HG03442 (cell line): ENCODE measurements at regions not wholly inside any gene's neighbourhood (a gene's known extent, or its start where the extent isn't known, plus 50 kb on each side); places are given as distances from the start of the nearest gene placed in this dataset.

Experiments
- ATAC-seq: cut with Tn5 transposase; IDR thresholded peaks from one replicate; pipeline ENCODE4 v1.9.1; 2021; ENCODE audit warnings: mild to moderate bottlenecking, moderate library complexity; ENCODE audit not compliant: unreplicated experiment

GRCh38 chr2:237150186-237150585, 64.5 kb downstream of the COPS8 start:
- no peak for ATAC-seq

GRCh38 chr2:237150831-237151375, 65.2 kb downstream of the COPS8 start:
- ATAC-seq, result no peak

GRCh38 chr2:237152361-237152760, 66.7 kb downstream of the COPS8 start:
- no peak for ATAC-seq

DNA sequence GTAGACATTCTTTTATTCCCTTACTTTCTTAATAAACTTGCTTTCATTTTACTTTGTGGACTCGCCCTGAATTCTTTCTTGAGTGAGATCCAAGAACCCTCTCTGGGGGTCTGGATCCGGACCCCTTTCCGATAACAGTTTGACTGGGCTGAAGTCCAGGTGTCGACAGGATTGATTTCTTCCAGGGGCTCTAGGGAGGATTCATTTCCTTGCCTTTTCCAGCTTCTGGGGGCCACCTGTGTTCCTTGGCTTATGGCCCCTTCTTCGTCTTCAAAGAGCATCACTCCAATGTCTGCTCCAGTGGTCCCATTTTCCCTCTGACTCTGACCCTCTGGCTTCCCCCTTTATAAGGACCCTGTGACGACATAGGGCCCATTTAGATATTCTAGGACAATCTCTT, 67.5 kb downstream of the COPS8 start:
- ATAC-seq, result no peak

- no peak for ATAC-seq
Measured at GRCh38 chr2:237154082-237154638, 68.5 kb downstream of the COPS8 start.

- ATAC-seq, result no peak
Measured at GRCh38 chr2:237154884-237155851, 69.5 kb downstream of the COPS8 start.

- no peak for ATAC-seq
Measured at GRCh38 chr2:237156031-237156856, 70.6 kb downstream of the COPS8 start.

- ATAC-seq, result no peak
Measured at GRCh38 chr2:237156857-237157779, 71.4 kb downstream of the COPS8 start.

GRCh38 chr2:237157780-237158102, 72.1 kb downstream of the COPS8 start:
- no peak for ATAC-seq

GRCh38 chr2:237158194-237158593, 72.5 kb downstream of the COPS8 start:
- no peak for ATAC-seq

DNA sequence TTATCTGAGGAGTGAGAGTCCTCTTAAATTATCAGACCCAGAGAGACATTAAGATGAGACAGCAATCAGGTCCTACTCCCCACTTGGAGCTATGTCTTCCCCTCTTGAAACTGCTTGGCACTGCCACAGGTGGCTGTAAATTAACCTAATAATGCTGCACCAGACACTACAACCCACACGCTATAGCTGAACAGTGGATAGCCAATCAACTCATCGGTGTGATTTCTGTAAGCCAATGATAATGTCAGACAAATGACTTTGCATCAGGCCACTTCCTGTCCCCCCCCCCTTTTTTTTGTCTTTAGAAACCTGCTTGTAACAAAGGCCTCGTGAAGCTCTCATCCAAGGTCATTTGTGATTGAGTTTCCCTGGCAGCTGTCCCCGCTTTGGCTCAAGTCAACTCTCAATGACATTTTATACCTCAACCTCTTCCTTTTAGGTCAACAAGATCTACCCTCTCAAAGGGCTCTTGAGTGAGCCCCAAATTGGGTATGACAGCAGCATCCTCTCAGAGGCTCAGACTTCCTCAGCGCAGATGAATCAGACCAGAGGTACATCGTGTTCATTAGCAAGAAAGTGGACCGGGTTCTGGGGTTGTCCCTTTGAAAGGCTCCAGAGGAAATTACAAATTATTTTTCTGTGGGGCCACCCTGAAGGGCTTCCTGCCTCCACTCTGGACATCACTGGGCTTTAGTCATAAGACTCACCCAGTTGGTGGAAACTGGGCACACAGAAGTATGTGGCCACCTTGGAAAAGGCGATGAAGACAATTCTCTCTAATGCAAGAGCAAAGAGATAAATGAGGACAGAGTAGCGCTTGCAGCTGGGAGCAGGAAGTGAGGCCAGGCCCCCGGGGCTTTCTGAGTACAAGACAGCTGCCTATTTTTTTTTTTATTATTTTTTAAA, 73.6 kb downstream of the COPS8 start:
- ATAC-seq, result no peak

DNA sequence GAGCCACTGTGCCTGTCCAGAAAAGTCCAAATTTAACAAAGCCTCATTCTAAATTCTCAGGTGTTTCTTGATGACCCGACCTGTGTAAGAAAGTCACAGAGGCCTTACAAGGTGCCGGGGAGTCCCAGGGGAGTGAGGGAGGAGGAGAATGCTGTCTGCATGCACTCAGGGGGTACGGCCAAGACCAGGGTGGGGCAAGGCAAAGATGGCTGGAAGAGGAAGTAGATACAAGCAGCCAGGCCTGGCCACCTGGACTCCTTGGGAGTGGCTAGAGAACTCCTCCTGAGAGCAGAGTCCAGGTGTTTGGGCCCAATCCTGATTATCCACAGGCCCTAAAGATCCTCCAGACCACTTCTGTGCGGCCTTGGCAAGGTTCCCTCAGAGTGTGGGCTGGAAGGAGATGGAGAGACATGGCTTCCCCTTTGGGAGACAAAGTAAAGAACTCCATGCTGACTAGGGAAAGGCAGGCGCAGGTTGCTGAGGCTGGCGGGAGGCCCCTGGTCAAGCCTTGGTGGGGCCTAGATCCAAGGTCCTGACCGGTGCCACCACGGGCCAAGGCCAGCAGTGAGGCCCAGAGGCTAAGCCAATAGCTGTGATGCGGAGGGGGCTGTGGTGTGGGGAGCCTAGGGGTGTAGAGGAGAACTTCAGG, 74.7 kb downstream of the COPS8 start:
- ATAC-seq, result no peak

GRCh38 chr2:237161189-237161588, 75.5 kb downstream of the COPS8 start:
- ATAC-seq, result no peak

DNA sequence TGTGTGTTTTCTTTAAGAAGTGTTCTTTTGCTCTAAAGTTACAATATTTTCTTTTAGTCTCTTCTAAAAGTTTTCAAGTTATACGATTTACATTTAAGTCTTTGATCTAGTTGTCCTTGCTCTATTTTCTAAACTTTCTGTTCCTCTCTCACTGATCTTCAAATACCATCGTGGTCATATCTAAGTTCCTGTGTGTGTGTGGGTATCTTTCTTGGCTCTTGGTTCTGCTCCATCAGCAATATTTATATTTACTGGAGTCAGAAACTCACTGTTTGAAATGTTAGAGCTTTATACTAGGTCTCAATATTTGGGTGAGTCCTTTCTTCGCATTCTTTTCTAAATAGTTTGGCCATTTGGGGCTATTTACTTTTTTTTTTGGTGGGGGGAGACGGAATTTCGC, 77.3 kb downstream of the COPS8 start:
- ATAC-seq, result no peak

DNA sequence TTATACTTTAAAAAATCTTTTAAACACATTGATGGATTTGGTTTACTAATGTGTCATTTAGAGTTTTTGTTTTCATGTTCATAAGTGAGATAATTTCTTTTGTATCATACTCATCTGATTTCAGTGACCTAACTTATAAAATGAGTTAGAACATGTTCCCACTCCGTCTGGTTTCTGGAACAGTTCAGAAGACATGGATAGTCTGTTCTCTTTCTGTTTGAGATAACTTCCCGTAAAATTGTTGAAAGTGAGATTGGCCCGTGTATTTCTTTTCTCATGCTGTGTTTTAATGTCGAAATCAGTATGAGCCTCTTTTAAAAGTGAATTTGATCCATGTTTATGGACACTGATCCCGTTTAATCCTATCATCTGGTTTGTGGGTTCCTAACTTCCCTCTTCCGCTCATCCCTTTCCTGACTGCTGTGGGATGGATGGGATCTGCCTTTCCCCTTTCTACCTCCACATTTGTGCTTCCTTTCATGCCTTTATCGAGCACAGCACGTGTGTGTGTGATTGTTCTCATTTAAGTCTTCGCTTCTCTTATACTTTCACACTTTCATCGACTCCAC, 78.9 kb downstream of the COPS8 start:
- ATAC-seq, result no peak

GRCh38 chr2:237165405-237166276, 80.0 kb downstream of the COPS8 start:
- no peak for ATAC-seq

DNA sequence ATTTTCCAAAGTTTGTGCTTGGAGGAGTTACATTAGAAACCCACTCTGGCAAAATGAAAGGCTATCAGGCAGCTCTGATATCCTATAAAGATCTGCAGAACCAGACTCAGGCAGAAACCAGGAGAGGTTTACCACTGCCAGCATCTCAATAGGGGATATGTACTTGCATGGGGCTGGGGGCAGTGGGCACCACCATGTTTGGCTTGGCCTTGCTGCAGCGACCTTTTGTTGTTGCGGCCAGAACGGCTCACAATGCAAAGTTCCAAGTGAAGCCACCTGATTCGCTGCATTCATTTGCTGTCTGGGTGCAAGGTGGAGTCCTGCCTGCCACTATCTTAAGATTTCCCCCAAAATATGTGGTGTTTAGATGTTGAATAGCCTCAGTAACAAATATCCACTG, 81.3 kb downstream of the COPS8 start:
- no peak for ATAC-seq
